Fibroblast of lung (primary cell): ENCODE measurements at regions not wholly inside any gene's neighbourhood (a gene's known extent, or its start where the extent isn't known, plus 50 kb on each side); places are given as distances from the start of the nearest gene placed in this dataset.

Source experiments
- DNase-seq, 2 donors: peaks; one replicate each; pipeline versions ENCODE4 v3.0.0 to v3.0.0-alpha.2; 2010; ENCODE audit warnings: low read depth in 2 of 2
- H2AFZ ChIP-seq: 2 replicates; pipeline ENCODE4 v1.5.1; 2012; ENCODE audit warnings: low read length, control low read depth, inconsistent platforms
- H3K27ac ChIP-seq: 2 replicates; pipeline ENCODE4 v1.5.1; 2011; ENCODE audit warnings: low read length, control low read depth; ENCODE audit not compliant: insufficient read depth
- H3K27me3 ChIP-seq: 2 replicates; pipeline ENCODE4 v1.5.1; 2011; ENCODE audit warnings: mild to moderate bottlenecking, low read length; ENCODE audit not compliant: control insufficient read depth, insufficient read depth
- H3K36me3 ChIP-seq: 2 replicates; pipeline ENCODE4 v1.5.1; 2011; ENCODE audit warnings: low read length; ENCODE audit not compliant: control insufficient read depth, insufficient read depth
- H3K4me1 ChIP-seq: 2 replicates; pipeline ENCODE4 v1.5.1; 2011; ENCODE audit warnings: low read length; ENCODE audit not compliant: control insufficient read depth, insufficient read depth; ENCODE audit errors: extremely low read depth
- H3K4me2 ChIP-seq: 2 replicates; pipeline ENCODE4 v1.5.1; 2011; ENCODE audit warnings: low read length, control low read depth; ENCODE audit not compliant: insufficient read depth; ENCODE audit errors: extremely low read depth
- H3K4me3 ChIP-seq, 4 experiments: fragments of 200-600 bp in 1 of 4; sonication (generic) in 1 of 4; replicated peaks in 1 of 4; 2 replicates each; pipeline ENCODE4 v1.5.1; 2011 to 2016; ENCODE audit warnings: low read length in 4 of 4, low read depth in 3 of 4, mild to moderate bottlenecking in 3 of 4, control low read depth in 2 of 4, inconsistent platforms in 1 of 4, mixed read lengths in 1 of 4; ENCODE audit not compliant: insufficient read depth in 1 of 4; ENCODE audit errors: control extremely low read depth in 1 of 4
- H3K79me2 ChIP-seq: 2 replicates; pipeline ENCODE4 v1.5.1; 2012; ENCODE audit warnings: mild to moderate bottlenecking, low read length, inconsistent platforms; ENCODE audit not compliant: control insufficient read depth, insufficient read depth
- H3K9ac ChIP-seq: 2 replicates; pipeline ENCODE4 v1.5.1; 2011; ENCODE audit warnings: mild to moderate bottlenecking, low read length, control low read depth; ENCODE audit not compliant: insufficient read depth
- H3K9me3 ChIP-seq: 2 replicates; pipeline ENCODE4 v1.5.1; 2012; ENCODE audit warnings: low read depth, low read length; ENCODE audit not compliant: control insufficient read depth, insufficient read depth
- H4K20me1 ChIP-seq: 2 replicates; pipeline ENCODE4 v1.5.1; 2011; ENCODE audit warnings: low read length; ENCODE audit not compliant: control insufficient read depth, insufficient read depth; ENCODE audit errors: extremely low read depth
- CTCF ChIP-seq, 2 donors: IDR thresholded peaks in 1 of 2; conservative IDR thresholded peaks in 1 of 2; 1 replicate in 1 of 2; 2 replicates in 1 of 2; pipeline ENCODE4 v1.5.1; 2011 to 2012; ENCODE audit warnings: low read length in 2 of 2, control low read depth in 1 of 2, inconsistent platforms in 1 of 2, low read depth in 1 of 2, mild to moderate bottlenecking in 1 of 2
- EZH2 ChIP-seq: IDR thresholded peaks from 2 replicates; pipeline ENCODE4 v1.5.1; 2012; ENCODE audit warnings: low read length, control low read depth, mild to moderate bottlenecking; ENCODE audit errors: missing control alignments

GRCh38 chr2:212640428-212640827 lies 101.8 kb upstream of the ERBB4 start:
- no peak for TF ChIP-seq CTCF (conservative IDR thresholded peaks at IDR 0.05 in 1 of 2, IDR thresholded peaks at IDR 0.05 in 1 of 2; ENCODE audit: low read depth in 1 of 2, low read length in 2 of 2)
- TF ChIP-seq EZH2: no peak
- no peak for DNase-seq

GRCh38 chr2:212638694-212639093 lies 100.1 kb upstream of the ERBB4 start:
- Histone ChIP-seq H3K4me1 (no peaks in the 10 kb centered on the region), H3K36me3 (no peaks in the 10 kb centered on the region), H3K79me2 (no peaks in the 10 kb centered on the region), H3K4me2 (no peak overlapping the region), H4K20me1 (no peaks in the 10 kb centered on the region), H3K27me3 (no peaks in the 10 kb centered on the region), H3K27ac (no peak overlapping the region), H3K4me3 (no peak overlapping the region), H3K9me3 (no peaks in the 10 kb centered on the region), H3K9ac (no peak overlapping the region), H2AFZ (no peak overlapping the region)
- DNase-seq: no peak
- TF ChIP-seq CTCF (conservative IDR thresholded peaks at IDR 0.05 in 1 of 2, IDR thresholded peaks at IDR 0.05 in 1 of 2; ENCODE audit: low read depth in 1 of 2, low read length in 2 of 2): no peak
- TF ChIP-seq EZH2: no peak

More at GRCh38 chr2:212640428-212640827, 101.8 kb upstream of the ERBB4 start:
- H3K79me2 ChIP-seq: no peaks in the 10 kb centered on the region
- H2AFZ ChIP-seq: no peak overlapping the region
- H3K9ac ChIP-seq: no peak overlapping the region
- no peak overlapping the region for H3K27ac ChIP-seq
- H4K20me1 ChIP-seq: no peaks in the 10 kb centered on the region
- H3K27me3 ChIP-seq: no peaks in the 10 kb centered on the region
- H3K4me1 ChIP-seq: no peaks in the 10 kb centered on the region
- H3K36me3 ChIP-seq: no peaks in the 10 kb centered on the region
- no peaks in the 10 kb centered on the region for H3K9me3 ChIP-seq
- H3K4me3 ChIP-seq: no peak overlapping the region
- H3K4me2 ChIP-seq: no peak overlapping the region

- H3K9ac ChIP-seq: no peak overlapping the region
- H2AFZ ChIP-seq: no peak overlapping the region
- no peaks in the 10 kb centered on the region for H4K20me1 ChIP-seq
- DNase-seq: no peak
- no peak overlapping the region for H3K4me2 ChIP-seq
- TF ChIP-seq EZH2: no peak
- no peak for TF ChIP-seq CTCF (conservative IDR thresholded peaks at IDR 0.05 in 1 of 2, IDR thresholded peaks at IDR 0.05 in 1 of 2; ENCODE audit: low read depth in 1 of 2, low read length in 2 of 2)
- H3K9me3 ChIP-seq: no peaks in the 10 kb centered on the region
- no peak overlapping the region for H3K27ac ChIP-seq
- H3K36me3 ChIP-seq: no peaks in the 10 kb centered on the region
- H3K27me3 ChIP-seq: no peaks in the 10 kb centered on the region
- no peak overlapping the region for H3K4me3 ChIP-seq
- no peaks in the 10 kb centered on the region for H3K79me2 ChIP-seq
- no peaks in the 10 kb centered on the region for H3K4me1 ChIP-seq
Observed at GRCh38 chr2:212628586-212628985, 90.0 kb upstream of the ERBB4 start.
